Neural progenitor cell (in vitro differentiated cells): ENCODE measurements at regions not wholly inside any gene's neighbourhood (a gene's known extent, or its start where the extent isn't known, plus 50 kb on each side); places are given as distances from the start of the nearest gene placed in this dataset.

ENCODE experiments used
- DNase-seq: peaks from one replicate; pipeline ENCODE4 v3.0.0-alpha.2; 2016; ENCODE audit warnings: low spot score
- H2AFZ ChIP-seq: fragments of 200-600 bp; sonication (generic); replicated peaks from 2 replicates; pipeline ENCODE4 v1.6.1; 2016; ENCODE audit warnings: antibody characterized with exemption
- H3F3A ChIP-seq: fragments of 200-600 bp; sonication (generic); 2 replicates; pipeline ENCODE4 v1.6.1; 2016; ENCODE audit warnings: antibody characterized with exemption, low read depth
- H3K27ac ChIP-seq: fragments of 200-600 bp; sonication (generic); 2 replicates; pipeline ENCODE4 v1.5.1; 2016; ENCODE audit warnings: mild to moderate bottlenecking
- H3K27me3 ChIP-seq: fragments of 200-600 bp; sonication (generic); 2 replicates; pipeline ENCODE4 v1.6.1; 2016; ENCODE audit warnings: mild to moderate bottlenecking, moderate library complexity
- H3K36me3 ChIP-seq: fragments of 200-600 bp; sonication (generic); 2 replicates; pipeline ENCODE4 v1.5.1; 2016
- H3K4me1 ChIP-seq: fragments of 200-600 bp; sonication (generic); 2 replicates; pipeline ENCODE4 v1.6.1; 2016; ENCODE audit warnings: mixed run types
- H3K4me2 ChIP-seq: fragments of 200-600 bp; sonication (generic); 2 replicates; pipeline ENCODE4 v1.6.1; 2016
- H3K4me3 ChIP-seq: fragments of 200-600 bp; sonication (generic); 2 replicates; pipeline ENCODE4 v1.5.1; 2016
- H3K79me2 ChIP-seq: fragments of 200-600 bp; sonication (generic); 2 replicates; pipeline ENCODE4 v1.6.1; 2016; ENCODE audit warnings: low read depth
- H3K9ac ChIP-seq: fragments of 200-600 bp; sonication (generic); 2 replicates; pipeline ENCODE4 v1.6.1; 2016
- H3K9me3 ChIP-seq: fragments of 200-600 bp; sonication (generic); 2 replicates; pipeline ENCODE4 v1.5.1; 2016; ENCODE audit warnings: low read depth
- H4K20me1 ChIP-seq: fragments of 200-600 bp; sonication (generic); 2 replicates; pipeline ENCODE4 v1.6.1; 2016; ENCODE audit warnings: low read depth
- H3K27ac Mint-ChIP-seq: 3 replicates; pipeline ENCODE4 v1.8.0; 2021; ENCODE audit warnings: mixed read lengths
- H3K27me3 Mint-ChIP-seq: 2 replicates; pipeline ENCODE4 v1.8.0; 2022; ENCODE audit warnings: low read depth, mild to moderate bottlenecking, inconsistent platforms, moderate library complexity, mixed read lengths; ENCODE audit not compliant: insufficient read depth
- H3K36me3 Mint-ChIP-seq: 3 replicates; pipeline ENCODE4 v1.8.0; 2021; ENCODE audit warnings: mixed read lengths
- H3K4me1 Mint-ChIP-seq: 3 replicates; pipeline ENCODE4 v1.8.0; 2021; ENCODE audit warnings: mixed read lengths
- H3K4me3 Mint-ChIP-seq: 3 replicates; pipeline ENCODE4 v1.8.0; 2021; ENCODE audit warnings: mild to moderate bottlenecking, moderate library complexity, mixed read lengths
- H3K9me3 Mint-ChIP-seq: 3 replicates; pipeline ENCODE4 v1.8.0; 2020; ENCODE audit warnings: mixed read lengths
- EZH2 ChIP-seq: fragments of 200-600 bp; sonication (generic); IDR thresholded peaks from 2 replicates; pipeline ENCODE4 v1.6.1; 2017; ENCODE audit warnings: antibody characterized with exemption, mild to moderate bottlenecking, moderate library complexity
- EZH2phosphoT487 ChIP-seq: fragments of 200-600 bp; sonication (generic); IDR thresholded peaks from 2 replicates; pipeline ENCODE4 v1.6.1; 2017; ENCODE audit warnings: antibody characterized with exemption
- TF ChIP-seq, protein P1 (sequence below): fragments of 200-600 bp; sonication (generic); IDR thresholded peaks from 2 replicates; pipeline ENCODE4 v1.5.1; 2017; ENCODE audit warnings: antibody characterized with exemption, mild to moderate bottlenecking

- Histone ChIP-seq H3K4me3 (no peak overlapping the region), H3K9ac (no peak overlapping the region), H2AFZ (no peak overlapping the region), H4K20me1 (no peaks in the 10 kb centered on the region), H3K4me2 (no peak overlapping the region), H3F3A (no peaks in the 10 kb centered on the region), H3K79me2 (no peaks in the 10 kb centered on the region), H3K27ac (no peak overlapping the region), H3K9me3 (no peaks in the 10 kb centered on the region), H3K4me1 (no peaks in the 10 kb centered on the region), H3K27me3 (no peaks in the 10 kb centered on the region), H3K36me3 (no peaks in the 10 kb centered on the region)
- peaks cover 2% of the 10 kb centered on the region for H3K27me3 Mint-ChIP-seq
- no peak overlapping the region for H3K4me3 Mint-ChIP-seq
- no peak overlapping the region for H3K27ac Mint-ChIP-seq
- TF ChIP-seq EZH2 (no peak), EZH2phosphoT487 (no peak)
- TF ChIP-seq, protein P1, sequence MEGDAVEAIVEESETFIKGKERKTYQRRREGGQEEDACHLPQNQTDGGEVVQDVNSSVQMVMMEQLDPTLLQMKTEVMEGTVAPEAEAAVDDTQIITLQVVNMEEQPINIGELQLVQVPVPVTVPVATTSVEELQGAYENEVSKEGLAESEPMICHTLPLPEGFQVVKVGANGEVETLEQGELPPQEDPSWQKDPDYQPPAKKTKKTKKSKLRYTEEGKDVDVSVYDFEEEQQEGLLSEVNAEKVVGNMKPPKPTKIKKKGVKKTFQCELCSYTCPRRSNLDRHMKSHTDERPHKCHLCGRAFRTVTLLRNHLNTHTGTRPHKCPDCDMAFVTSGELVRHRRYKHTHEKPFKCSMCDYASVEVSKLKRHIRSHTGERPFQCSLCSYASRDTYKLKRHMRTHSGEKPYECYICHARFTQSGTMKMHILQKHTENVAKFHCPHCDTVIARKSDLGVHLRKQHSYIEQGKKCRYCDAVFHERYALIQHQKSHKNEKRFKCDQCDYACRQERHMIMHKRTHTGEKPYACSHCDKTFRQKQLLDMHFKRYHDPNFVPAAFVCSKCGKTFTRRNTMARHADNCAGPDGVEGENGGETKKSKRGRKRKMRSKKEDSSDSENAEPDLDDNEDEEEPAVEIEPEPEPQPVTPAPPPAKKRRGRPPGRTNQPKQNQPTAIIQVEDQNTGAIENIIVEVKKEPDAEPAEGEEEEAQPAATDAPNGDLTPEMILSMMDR: no peak
- no peak for DNase-seq
- no peaks in the 10 kb centered on the region for H3K36me3 Mint-ChIP-seq
- peaks cover 12% of the 10 kb centered on the region for H3K9me3 Mint-ChIP-seq
- H3K4me1 Mint-ChIP-seq: no peaks in the 10 kb centered on the region
Observed at GRCh38 chr5:18311266-18311665, 677.0 kb downstream of the TAF11L14 start.

DNA sequence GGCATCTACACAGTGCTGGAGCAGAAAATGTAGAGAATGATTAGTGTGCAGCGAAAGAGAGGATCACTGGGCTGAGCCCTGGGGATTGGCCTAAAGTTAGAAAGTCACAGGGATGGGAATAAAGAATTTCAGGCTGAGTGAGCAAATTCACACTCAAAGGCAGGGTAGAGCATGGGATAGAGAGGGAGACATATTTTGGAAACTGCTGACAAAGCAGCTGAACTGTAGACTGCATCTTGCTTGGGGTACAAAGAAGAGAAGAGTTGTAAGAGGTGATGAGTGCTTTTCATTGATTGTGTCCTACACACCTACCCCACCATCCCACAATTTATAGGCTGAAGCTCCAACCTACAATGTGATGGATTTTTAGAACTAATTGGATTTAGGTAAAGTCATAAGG is 677.8 kb downstream of the TAF11L14 start:
- Histone ChIP-seq H3K9ac (no peak overlapping the region), H3K4me2 (no peak overlapping the region), H3F3A (no peaks in the 10 kb centered on the region), H4K20me1 (no peaks in the 10 kb centered on the region), H3K4me3 (no peak overlapping the region), H3K9me3 (no peaks in the 10 kb centered on the region), H2AFZ (no peak overlapping the region), H3K79me2 (no peaks in the 10 kb centered on the region), H3K27me3 (no peaks in the 10 kb centered on the region), H3K27ac (no peak overlapping the region), H3K4me1 (no peaks in the 10 kb centered on the region), H3K36me3 (no peaks in the 10 kb centered on the region)
- Mint-ChIP-seq H3K27me3 (peaks cover 2% of the 10 kb centered on the region), H3K27ac (peak overlapping the region; percentile 14), H3K4me3 (no peak overlapping the region), H3K4me1 (no peaks in the 10 kb centered on the region), H3K9me3 (peaks cover 12% of the 10 kb centered on the region), H3K36me3 (no peaks in the 10 kb centered on the region)
- no peak for DNase-seq
- TF ChIP-seq, protein P1: no peak
- no peak for TF ChIP-seq EZH2phosphoT487
- TF ChIP-seq EZH2: no peak

GRCh38 chr5:18314192-18314778 is 680.0 kb downstream of the TAF11L14 start:
- no peak overlapping the region for H3K4me3 ChIP-seq
- peak; percentile 26 for DNase-seq
- H2AFZ ChIP-seq: no peak overlapping the region
- TF ChIP-seq, protein P1: peak; percentile 76
- TF ChIP-seq EZH2: no peak
- no peaks in the 10 kb centered on the region for H3K36me3 ChIP-seq
- peaks cover 8% of the 10 kb centered on the region for H3K9me3 Mint-ChIP-seq
- no peaks in the 10 kb centered on the region for H3F3A ChIP-seq
- H4K20me1 ChIP-seq: no peaks in the 10 kb centered on the region
- no peak overlapping the region for H3K27ac ChIP-seq
- no peaks in the 10 kb centered on the region for H3K4me1 Mint-ChIP-seq
- no peak overlapping the region for H3K4me2 ChIP-seq
- no peaks in the 10 kb centered on the region for H3K27me3 ChIP-seq
- H3K9ac ChIP-seq: no peak overlapping the region
- no peaks in the 10 kb centered on the region for H3K79me2 ChIP-seq
- no peaks in the 10 kb centered on the region for H3K9me3 ChIP-seq
- H3K4me1 ChIP-seq: no peaks in the 10 kb centered on the region
- no peaks in the 10 kb centered on the region for H3K36me3 Mint-ChIP-seq
- no peak overlapping the region for H3K4me3 Mint-ChIP-seq
- H3K27ac Mint-ChIP-seq: no peak overlapping the region
- H3K27me3 Mint-ChIP-seq: no peaks in the 10 kb centered on the region
